Thyroid gland (tissue), 4 donors: ENCODE measurements at regions not wholly inside any gene's neighbourhood (a gene's known extent, or its start where the extent isn't known, plus 50 kb on each side); places are given as distances from the start of the nearest gene placed in this dataset.

Source experiments
- DNase-seq, 2 donors: peaks; one replicate each; pipeline ENCODE4 v3.0.0-alpha.2; 2019
- H3K27ac ChIP-seq, 3 donors: fragments of 200-600 bp; sonication (generic); 1 replicate in 2 of 3; 2 replicates in 1 of 3; pipeline ENCODE4 v1.5.1; 2016 to 2019; ENCODE audit warnings: mild to moderate bottlenecking in 1 of 3, moderate library complexity in 1 of 3
- H3K27me3 ChIP-seq: fragments of 200-600 bp; sonication (generic); one replicate; pipeline ENCODE4 v1.5.1; 2019
- H3K36me3 ChIP-seq, 2 donors: fragments of 200-600 bp; sonication (generic); one replicate each; pipeline ENCODE4 v1.5.1; 2016 to 2019
- H3K4me1 ChIP-seq, 2 donors: fragments of 200-600 bp; sonication (generic); one replicate each; pipeline ENCODE4 v1.5.1; 2017 to 2019
- H3K4me3 ChIP-seq, 3 donors: fragments of 200-600 bp; sonication (generic); replicated peaks in 1 of 3; 1 replicate in 2 of 3; 2 replicates in 1 of 3; pipeline ENCODE4 v1.5.1; 2016; ENCODE audit warnings: mild to moderate bottlenecking in 1 of 3
- H3K9me3 ChIP-seq: fragments of 200-600 bp; sonication (generic); one replicate; pipeline ENCODE4 v1.5.1; 2017
- POLR2A ChIP-seq, 2 donors: fragments of 450-650 bp; IDR thresholded peaks; one replicate each; pipeline ENCODE4 v1.6.1; 2017; ENCODE audit warnings: antibody characterized with exemption in 2 of 2, mild to moderate bottlenecking in 2 of 2, moderate library complexity in 1 of 2
- WGBS, 2 donors: methylation state at CpG; one replicate each; pipeline ENCODE4 v1.1.5; 2017; 5-methylcytosine and 5-hydroxymethylcytosine counted together
- intact Hi-C: fragments of 100-400 bp; cut with DNase I; formaldehyde crosslinking; loops from one replicate; pipeline ENCODE4 v1.15.1; 2023
- TF ChIP-seq, protein P1 (sequence below), 6 experiments: fragments of 200-600 bp in 3 of 6; fragments of 450-650 bp in 3 of 6; sonication (generic) in 3 of 6; IDR thresholded peaks; one replicate each; pipeline ENCODE4 v1.5.1; 2016 to 2019; ENCODE audit warnings: antibody characterized with exemption in 6 of 6, mild to moderate bottlenecking in 2 of 6, inconsistent platforms in 1 of 6, moderate library complexity in 1 of 6

DNA sequence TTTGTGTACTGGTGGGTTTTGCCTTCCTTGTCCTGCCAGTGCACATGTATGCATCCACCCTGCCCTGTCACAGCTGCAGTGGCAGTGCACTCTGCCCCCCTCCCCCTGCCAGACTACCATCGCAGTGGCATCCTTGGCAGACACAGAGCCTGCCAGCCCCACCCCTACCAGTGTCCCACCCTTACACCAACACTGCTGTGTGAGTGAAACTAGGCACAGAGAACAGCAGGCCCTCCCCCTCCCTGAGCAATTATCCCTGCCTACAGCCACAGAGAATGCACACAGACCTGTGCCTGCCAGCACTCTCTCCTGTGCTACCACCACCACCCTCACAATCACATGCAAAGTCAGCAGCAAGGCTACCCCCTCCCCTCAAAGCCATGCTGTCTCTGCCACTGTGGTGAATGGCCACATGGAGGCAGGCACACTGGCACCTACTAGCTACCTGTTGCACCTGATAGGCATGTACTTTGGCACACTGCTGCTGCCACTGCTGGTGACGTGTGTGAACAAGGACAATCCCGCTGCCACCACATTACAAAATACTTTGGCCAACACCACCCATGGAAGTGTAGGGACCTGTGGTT, 239.8 kb downstream of the CALCRL start:
- H3K4me3 ChIP-seq = no peak overlapping the region
- H3K9me3 ChIP-seq = no peaks in the 10 kb centered on the region
- no peaks in the 10 kb centered on the region for H3K27me3 ChIP-seq
- no peaks in the 10 kb centered on the region for H3K36me3 ChIP-seq
- H3K27ac ChIP-seq = no peak overlapping the region
- 100% methylated on average over 2 to 3 of the region's 3 CpGs for WGBS, 2 donors
- TF ChIP-seq POLR2A (IDR thresholded peaks at IDR 0.05) = no peak
- TF ChIP-seq, protein P1, sequence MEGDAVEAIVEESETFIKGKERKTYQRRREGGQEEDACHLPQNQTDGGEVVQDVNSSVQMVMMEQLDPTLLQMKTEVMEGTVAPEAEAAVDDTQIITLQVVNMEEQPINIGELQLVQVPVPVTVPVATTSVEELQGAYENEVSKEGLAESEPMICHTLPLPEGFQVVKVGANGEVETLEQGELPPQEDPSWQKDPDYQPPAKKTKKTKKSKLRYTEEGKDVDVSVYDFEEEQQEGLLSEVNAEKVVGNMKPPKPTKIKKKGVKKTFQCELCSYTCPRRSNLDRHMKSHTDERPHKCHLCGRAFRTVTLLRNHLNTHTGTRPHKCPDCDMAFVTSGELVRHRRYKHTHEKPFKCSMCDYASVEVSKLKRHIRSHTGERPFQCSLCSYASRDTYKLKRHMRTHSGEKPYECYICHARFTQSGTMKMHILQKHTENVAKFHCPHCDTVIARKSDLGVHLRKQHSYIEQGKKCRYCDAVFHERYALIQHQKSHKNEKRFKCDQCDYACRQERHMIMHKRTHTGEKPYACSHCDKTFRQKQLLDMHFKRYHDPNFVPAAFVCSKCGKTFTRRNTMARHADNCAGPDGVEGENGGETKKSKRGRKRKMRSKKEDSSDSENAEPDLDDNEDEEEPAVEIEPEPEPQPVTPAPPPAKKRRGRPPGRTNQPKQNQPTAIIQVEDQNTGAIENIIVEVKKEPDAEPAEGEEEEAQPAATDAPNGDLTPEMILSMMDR (IDR thresholded peaks at IDR 0.05) = no peak
- H3K4me1 ChIP-seq = no peaks in the 10 kb centered on the region
- intact Hi-C loops = no loop called here
- no peak for DNase-seq

DNA sequence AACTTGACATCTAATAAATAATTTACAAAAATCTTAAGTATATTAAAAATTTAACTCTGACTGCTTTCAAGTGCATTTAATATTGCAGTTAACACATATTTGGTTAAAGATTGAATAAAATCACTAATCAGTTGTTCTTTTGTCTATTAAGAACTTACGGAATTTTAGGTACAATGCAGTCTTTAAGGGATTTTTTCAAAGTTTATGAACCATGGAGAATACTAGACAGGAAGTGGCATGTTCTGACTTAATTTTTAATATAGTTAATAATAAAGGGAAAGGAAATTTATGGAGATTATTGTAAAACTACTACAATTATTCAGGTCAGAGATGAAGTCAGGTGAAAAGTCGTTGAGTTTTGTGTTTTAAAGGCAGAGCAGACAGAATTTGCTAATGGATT, 240.9 kb downstream of the CALCRL start:
- Histone ChIP-seq H3K27me3 (no peaks in the 10 kb centered on the region), H3K27ac (no peak overlapping the region), H3K9me3 (no peaks in the 10 kb centered on the region), H3K36me3 (no peaks in the 10 kb centered on the region), H3K4me1 (no peaks in the 10 kb centered on the region), H3K4me3 (no peak overlapping the region)
- WGBS, 2 donors = 76 to 79% methylated on average over 2 of the region's 2 CpGs
- no peak for DNase-seq
- TF ChIP-seq, protein P1 (IDR thresholded peaks at IDR 0.05) = no peak
- no peak for TF ChIP-seq POLR2A (IDR thresholded peaks at IDR 0.05)
- intact Hi-C loops = no loop called here

- intact Hi-C loops = no loop called here
- Histone ChIP-seq H3K4me3 (no peak overlapping the region), H3K36me3 (no peaks in the 10 kb centered on the region), H3K9me3 (no peaks in the 10 kb centered on the region), H3K27ac (no peak overlapping the region), H3K4me1 (no peaks in the 10 kb centered on the region), H3K27me3 (no peaks in the 10 kb centered on the region)
- TF ChIP-seq, protein P1 (IDR thresholded peaks at IDR 0.05) = no peak
- TF ChIP-seq POLR2A (IDR thresholded peaks at IDR 0.05) = no peak
- DNase-seq = no peak
- 77 to 84% methylated on average over 1 of the region's 1 CpG for WGBS, 2 donors
These were observed 241.6 kb downstream of the CALCRL start for GRCh38 chr2:187206471-187206870.

DNA sequence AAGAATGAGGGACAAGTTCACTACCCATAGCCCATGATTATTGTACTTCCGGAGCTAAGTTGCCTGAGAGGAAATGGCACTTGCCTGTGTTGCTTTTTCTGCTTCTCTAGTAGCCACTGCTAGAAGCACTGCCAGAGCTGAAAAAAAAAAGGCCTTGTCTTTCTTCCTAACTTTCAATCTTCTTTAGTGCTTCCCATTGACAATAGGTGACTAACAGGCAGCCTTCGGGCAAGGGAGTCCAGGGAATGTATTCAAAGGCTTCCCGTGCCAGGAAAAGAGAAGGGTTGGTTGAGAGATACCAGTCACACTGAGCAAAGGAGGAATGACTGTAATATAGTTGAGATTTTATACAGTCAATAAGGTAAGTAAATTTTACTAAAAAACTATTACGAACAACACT, 242.0 kb downstream of the CALCRL start:
- Histone ChIP-seq H3K36me3 (no peaks in the 10 kb centered on the region), H3K4me3 (no peak overlapping the region), H3K27ac (no peak overlapping the region), H3K27me3 (no peaks in the 10 kb centered on the region), H3K9me3 (no peaks in the 10 kb centered on the region), H3K4me1 (no peaks in the 10 kb centered on the region)
- DNase-seq = no peak
- TF ChIP-seq POLR2A (IDR thresholded peaks at IDR 0.05) = no peak
- TF ChIP-seq, protein P1 (IDR thresholded peaks at IDR 0.05) = no peak
- intact Hi-C loops = no loop called here
- WGBS, 2 donors = 72 to 76% methylated on average over 4 of the region's 4 CpGs

GRCh38 chr2:187198136-187198535, 249.9 kb downstream of the CALCRL start:
- TF ChIP-seq, protein P1 (IDR thresholded peaks at IDR 0.05) = no peak
- no peak for TF ChIP-seq POLR2A (IDR thresholded peaks at IDR 0.05)
- H3K4me3 ChIP-seq = no peak overlapping the region
- no peak for DNase-seq
- H3K27ac ChIP-seq = no peak overlapping the region
- no peaks in the 10 kb centered on the region for H3K9me3 ChIP-seq
- intact Hi-C loops = no loop called here
- no peaks in the 10 kb centered on the region for H3K27me3 ChIP-seq
- no peaks in the 10 kb centered on the region for H3K4me1 ChIP-seq
- no peaks in the 10 kb centered on the region for H3K36me3 ChIP-seq
